ENCODE measurements at regions not wholly inside any gene's neighbourhood (a gene's known extent, or its start where the extent isn't known, plus 50 kb on each side); places are given as distances from the start of the nearest gene placed in this dataset.

DNA sequence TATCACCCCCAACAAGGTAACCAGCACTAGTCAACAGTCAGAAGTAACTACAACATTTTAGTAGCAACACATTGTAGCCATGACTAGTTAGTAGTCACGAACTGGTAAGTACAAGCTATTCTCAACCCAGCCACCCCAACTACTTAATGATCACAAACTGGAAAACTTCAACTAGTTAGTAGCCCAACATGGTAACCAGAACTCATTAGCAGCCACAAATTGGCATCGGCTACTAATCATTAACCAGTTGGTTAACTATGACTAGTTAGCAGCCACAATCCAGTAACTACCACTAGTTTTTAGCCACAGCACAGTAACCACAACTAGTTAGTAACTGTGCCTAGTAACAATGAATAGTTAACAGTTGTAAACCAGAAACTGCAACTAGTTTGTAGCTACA, 385.1 kb upstream of the CXorf51B start:
- TF ChIP-seq CTCF (IDR thresholded peaks at IDR 0.05; ENCODE audit: poor library complexity, severe bottlenecking), result no peak
- TF ChIP-seq POLR2AphosphoS5 (IDR thresholded peaks at IDR 0.05), result no peak
- TF ChIP-seq EP300 (conservative IDR thresholded peaks at IDR 0.05; ENCODE audit: poor library complexity, severe bottlenecking), result no peak
- TF ChIP-seq EZH2 (IDR thresholded peaks at IDR 0.05; ENCODE audit: borderline replicate concordance, insufficient read depth, low read length, poor library complexity, severe bottlenecking), result no peak
- TF ChIP-seq REST (IDR thresholded peaks at IDR 0.05; ENCODE audit: borderline replicate concordance), result no peak
- no peak for TF ChIP-seq RAD21 (conservative IDR thresholded peaks at IDR 0.05)

All from neural cell (in vitro differentiated cells).